ENCODE measurements at regions not wholly inside any gene's neighbourhood (a gene's known extent, or its start where the extent isn't known, plus 50 kb on each side); places are given as distances from the start of the nearest gene placed in this dataset.

- no peak for DNase-seq
Observed at GRCh38 chr22:26847046-26847445, 189.7 kb downstream of the MIAT start.

- DNase-seq = no peak
Observed at GRCh38 chr22:26847816-26848215, 190.4 kb downstream of the MIAT start.

- no peak for DNase-seq
Observed at GRCh38 chr22:26848244-26848920, 191.0 kb downstream of the MIAT start.

- DNase-seq = no peak
Observed at GRCh38 chr22:26849575-26849974, 192.2 kb downstream of the MIAT start.

GRCh38 chr22:26851125-26851524 is 193.7 kb downstream of the MIAT start:
- DNase-seq = no peak

GRCh38 chr22:26852176-26852575 is 194.8 kb downstream of the MIAT start:
- DNase-seq = no peak

GRCh38 chr22:26853071-26853470 is 195.7 kb downstream of the MIAT start:
- no peak for DNase-seq

GRCh38 chr22:26853495-26853894 is 196.1 kb downstream of the MIAT start:
- no peak for DNase-seq

GRCh38 chr22:26857169-26857568 is 199.8 kb downstream of the MIAT start:
- no peak for DNase-seq

- DNase-seq = no peak
Observed at GRCh38 chr22:26860301-26860700, 202.9 kb downstream of the MIAT start.

GRCh38 chr22:26865021-26865420 is 207.6 kb downstream of the MIAT start:
- no peak for DNase-seq

- no peak for DNase-seq
Observed at GRCh38 chr22:26883393-26883792, 226.0 kb downstream of the MIAT start.

- no peak for DNase-seq
Observed at GRCh38 chr22:26884921-26885320, 227.5 kb downstream of the MIAT start.

GRCh38 chr22:26885441-26886261 is 228.3 kb downstream of the MIAT start:
- no peak for DNase-seq

GRCh38 chr22:26887456-26887855 is 230.1 kb downstream of the MIAT start:
- DNase-seq = peak; percentile 38

- DNase-seq = no peak
Observed at GRCh38 chr22:26887916-26888315, 230.5 kb downstream of the MIAT start.

GRCh38 chr22:26888887-26889286 is 231.5 kb downstream of the MIAT start:
- no peak for DNase-seq

- no peak for DNase-seq
Observed at GRCh38 chr22:26889802-26890201, 232.4 kb downstream of the MIAT start.

GRCh38 chr22:26890870-26891269 is 233.5 kb downstream of the MIAT start:
- DNase-seq = no peak

- DNase-seq = no peak
Observed at GRCh38 chr22:26891429-26891828, 234.0 kb downstream of the MIAT start.

- DNase-seq = no peak
Observed at GRCh38 chr22:26892166-26893041, 235.0 kb downstream of the MIAT start.

GRCh38 chr22:26893173-26894110 is 236.1 kb downstream of the MIAT start:
- DNase-seq = no peak
